ENCODE measurements at regions not wholly inside any gene's neighbourhood (a gene's known extent, or its start where the extent isn't known, plus 50 kb on each side); places are given as distances from the start of the nearest gene placed in this dataset.

DNA sequence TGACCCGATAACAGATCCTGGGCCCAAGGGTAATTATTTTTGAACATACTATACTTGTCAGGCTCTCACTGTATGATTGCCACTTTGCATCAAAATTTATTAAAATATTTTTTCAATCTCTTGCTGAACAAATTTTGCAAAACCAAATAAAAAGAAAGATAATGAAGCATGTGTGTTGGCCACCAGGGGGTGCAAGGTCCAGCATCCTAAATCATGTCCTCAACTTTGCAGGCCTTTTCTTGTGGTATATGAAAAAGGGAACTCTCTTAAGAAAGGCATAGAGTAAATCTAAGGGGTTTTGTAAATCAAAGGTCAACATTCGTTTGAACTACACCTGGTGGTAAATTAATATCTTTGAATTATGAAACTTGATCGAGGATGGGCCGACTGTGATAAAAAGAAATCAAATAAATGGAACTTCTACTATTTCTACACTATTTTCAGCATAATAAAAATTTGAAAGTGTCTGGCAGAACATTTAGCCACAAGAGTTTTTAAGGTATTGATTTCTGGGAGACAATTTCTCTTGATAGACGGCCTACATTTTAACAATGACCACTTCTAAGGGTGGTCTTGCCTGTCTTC is 676.5 kb downstream of the DMRTA1 start:
- TF ChIP-seq, protein P1, sequence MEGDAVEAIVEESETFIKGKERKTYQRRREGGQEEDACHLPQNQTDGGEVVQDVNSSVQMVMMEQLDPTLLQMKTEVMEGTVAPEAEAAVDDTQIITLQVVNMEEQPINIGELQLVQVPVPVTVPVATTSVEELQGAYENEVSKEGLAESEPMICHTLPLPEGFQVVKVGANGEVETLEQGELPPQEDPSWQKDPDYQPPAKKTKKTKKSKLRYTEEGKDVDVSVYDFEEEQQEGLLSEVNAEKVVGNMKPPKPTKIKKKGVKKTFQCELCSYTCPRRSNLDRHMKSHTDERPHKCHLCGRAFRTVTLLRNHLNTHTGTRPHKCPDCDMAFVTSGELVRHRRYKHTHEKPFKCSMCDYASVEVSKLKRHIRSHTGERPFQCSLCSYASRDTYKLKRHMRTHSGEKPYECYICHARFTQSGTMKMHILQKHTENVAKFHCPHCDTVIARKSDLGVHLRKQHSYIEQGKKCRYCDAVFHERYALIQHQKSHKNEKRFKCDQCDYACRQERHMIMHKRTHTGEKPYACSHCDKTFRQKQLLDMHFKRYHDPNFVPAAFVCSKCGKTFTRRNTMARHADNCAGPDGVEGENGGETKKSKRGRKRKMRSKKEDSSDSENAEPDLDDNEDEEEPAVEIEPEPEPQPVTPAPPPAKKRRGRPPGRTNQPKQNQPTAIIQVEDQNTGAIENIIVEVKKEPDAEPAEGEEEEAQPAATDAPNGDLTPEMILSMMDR (conservative IDR thresholded peaks at IDR 0.05; ENCODE audit: low read length), result peak; percentile 85
- no peak for TF ChIP-seq EZH2phosphoT487 (IDR thresholded peaks at IDR 0.05; ENCODE audit: borderline replicate concordance, low read depth, low read length)

All from OCI-LY7 (cell line).